Activated T-cell treated with anti-CD3 and anti-CD28 coated beads, Interleukin-2, amount 50 U/mL, for 4 hours (primary cell): ENCODE measurements at regions not wholly inside any gene's neighbourhood (a gene's known extent, or its start where the extent isn't known, plus 50 kb on each side); places are given as distances from the start of the nearest gene placed in this dataset.

Source experiments
- ATAC-seq, 2 donors: fragments of 200-7000 bp; cut with Tn5 transposase; one replicate each; pipeline ENCODE4 v1.10.0; 2021
- DNase-seq: peaks from one replicate; pipeline ENCODE4 v3.0.0-alpha.2; 2020
- H3K27me3 Mint-ChIP-seq: one replicate; pipeline ENCODE4 v1.8.0; 2021; ENCODE audit warnings: low read depth, mixed read lengths
- H3K36me3 Mint-ChIP-seq: one replicate; pipeline ENCODE4 v1.8.0; 2022; ENCODE audit warnings: mixed read lengths; ENCODE audit not compliant: insufficient read depth
- H3K4me1 Mint-ChIP-seq: one replicate; pipeline ENCODE4 v1.8.0; 2021; ENCODE audit warnings: low read depth, mixed read lengths
- H3K4me3 Mint-ChIP-seq: one replicate; pipeline ENCODE4 v1.8.0; 2021; ENCODE audit warnings: mild to moderate bottlenecking, moderate library complexity, mixed read lengths
- H3K9me3 Mint-ChIP-seq: one replicate; pipeline ENCODE4 v1.8.0; 2021; ENCODE audit warnings: mixed read lengths

DNA sequence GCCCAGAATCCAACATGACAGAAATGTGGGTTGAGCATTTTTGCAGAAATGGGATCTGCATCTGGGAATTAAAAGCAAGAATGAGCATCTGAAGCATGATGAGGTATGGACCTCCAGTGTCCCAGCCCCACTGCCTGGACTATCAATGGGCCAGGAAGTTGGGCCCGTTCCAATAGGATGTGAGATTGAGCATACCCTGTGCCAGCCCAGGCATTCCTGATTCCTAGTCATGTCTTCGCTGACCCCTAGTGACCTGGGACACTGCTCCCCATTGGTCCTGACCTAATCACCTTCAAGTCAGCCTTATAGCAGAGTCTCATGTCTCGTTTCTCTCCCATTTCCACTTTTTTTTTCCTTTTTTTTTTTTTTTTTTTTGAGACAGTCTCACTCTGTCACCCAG is 197.4 kb upstream of the IRX2 start:
- no peaks in the 10 kb centered on the region for H3K27me3 Mint-ChIP-seq
- ATAC-seq = no peak
- H3K4me3 Mint-ChIP-seq = no peak overlapping the region
- H3K4me1 Mint-ChIP-seq = no peaks in the 10 kb centered on the region
- H3K36me3 Mint-ChIP-seq = no peaks in the 10 kb centered on the region
- DNase-seq = no peak
- peaks cover 9% of the 10 kb centered on the region for H3K9me3 Mint-ChIP-seq

DNA sequence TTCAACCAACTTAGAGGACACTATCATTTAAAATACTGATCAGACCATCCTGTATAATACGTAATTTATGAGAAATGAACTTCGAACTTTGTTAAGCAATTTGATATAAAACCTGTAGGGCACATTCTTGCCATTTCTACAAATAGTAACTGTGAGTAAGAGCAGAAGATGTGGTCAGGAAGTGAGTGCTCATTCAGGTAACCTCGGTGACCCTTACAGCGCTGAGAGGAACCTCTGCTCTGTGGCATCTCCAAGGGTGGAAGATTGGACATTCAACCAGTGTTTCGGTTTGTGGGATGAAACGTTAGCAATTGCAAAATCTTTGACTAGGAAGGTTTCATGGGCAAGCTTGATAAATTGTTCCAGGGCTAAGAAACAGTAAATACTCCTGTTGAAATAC is 194.8 kb upstream of the IRX2 start:
- peaks cover 8% of the 10 kb centered on the region for H3K9me3 Mint-ChIP-seq

DNA sequence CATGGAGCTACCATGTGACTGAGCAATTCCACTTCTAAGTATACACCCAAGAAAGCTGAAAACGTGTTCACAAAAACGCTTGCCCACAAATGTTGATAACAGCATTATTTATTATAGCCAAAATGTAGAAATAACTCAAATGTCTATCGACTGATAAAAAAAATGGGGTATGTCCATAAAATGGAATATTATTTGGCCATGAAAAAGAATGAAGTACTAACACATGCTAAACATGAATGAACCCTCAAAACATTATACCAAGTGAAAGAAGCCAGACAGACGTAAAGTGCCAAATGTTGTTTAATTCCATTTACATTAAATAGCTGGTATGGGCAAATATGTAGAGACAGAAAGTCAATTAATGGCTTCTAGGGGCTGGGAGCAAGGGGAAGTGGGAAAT is 184.9 kb upstream of the IRX2 start:
- Mint-ChIP-seq H3K4me3 (no peak overlapping the region), H3K4me1 (no peaks in the 10 kb centered on the region), H3K27me3 (no peaks in the 10 kb centered on the region), H3K9me3 (peaks cover 18% of the 10 kb centered on the region), H3K36me3 (no peaks in the 10 kb centered on the region)
- ATAC-seq = no peak
- DNase-seq = no peak

More for the DNA sequence above, 194.8 kb upstream of the IRX2 start:
- Mint-ChIP-seq H3K27me3 (no peaks in the 10 kb centered on the region), H3K36me3 (no peaks in the 10 kb centered on the region), H3K4me1 (no peaks in the 10 kb centered on the region), H3K4me3 (no peak overlapping the region)
- DNase-seq (no peak), ATAC-seq (no peak)

DNA sequence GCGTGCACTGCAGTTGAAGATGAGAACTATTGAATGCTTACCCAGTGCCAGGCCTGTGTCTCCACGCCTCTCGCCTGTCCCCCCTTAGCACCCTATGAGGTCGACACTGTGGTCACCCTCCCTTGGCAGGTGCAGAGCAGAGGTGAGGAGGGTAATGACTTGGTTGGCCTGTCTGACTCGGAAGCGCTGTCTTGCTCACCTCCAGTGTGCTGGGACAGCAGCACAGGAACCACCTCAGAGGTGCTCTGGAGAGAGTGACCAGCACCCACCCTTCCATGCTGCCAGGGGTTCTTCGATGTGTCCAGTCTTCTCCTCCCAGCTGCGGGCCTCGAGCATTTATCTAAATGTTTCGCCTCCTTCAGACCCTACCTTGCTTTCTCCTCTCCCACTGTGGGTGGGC is 178.3 kb upstream of the IRX2 start:
- ATAC-seq (no peak), DNase-seq (no peak)
- H3K4me3 Mint-ChIP-seq = no peak overlapping the region

DNA sequence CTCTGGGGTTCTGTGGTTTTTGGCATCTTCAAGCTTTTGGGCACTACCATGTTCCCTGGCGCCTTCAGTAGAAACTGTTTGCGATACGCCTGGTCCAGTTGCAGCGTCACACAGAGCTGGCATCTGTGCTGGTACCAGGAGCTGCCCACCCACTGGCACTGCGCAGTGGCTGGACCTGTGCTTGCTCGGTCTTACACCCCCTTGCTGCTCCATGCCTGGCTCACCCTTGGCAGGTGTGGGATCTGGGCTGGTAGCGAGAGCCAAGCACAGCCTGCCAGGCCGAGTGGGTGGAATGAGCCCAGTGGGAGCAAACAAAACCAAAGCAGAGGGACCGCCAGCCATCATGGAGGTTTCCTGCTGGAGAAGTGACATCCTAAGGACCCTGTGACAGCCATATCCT is 170.2 kb upstream of the IRX2 start:
- H3K36me3 Mint-ChIP-seq = no peaks in the 10 kb centered on the region
- H3K27me3 Mint-ChIP-seq = no peaks in the 10 kb centered on the region
- no peaks in the 10 kb centered on the region for H3K4me1 Mint-ChIP-seq
- no peak overlapping the region for H3K4me3 Mint-ChIP-seq
- DNase-seq (no peak), ATAC-seq (no peak)
- H3K9me3 Mint-ChIP-seq = peaks cover 4% of the 10 kb centered on the region

More for the DNA sequence above, 178.3 kb upstream of the IRX2 start:
- H3K4me1 Mint-ChIP-seq = no peaks in the 10 kb centered on the region
- H3K27me3 Mint-ChIP-seq = no peaks in the 10 kb centered on the region
- peaks cover 6% of the 10 kb centered on the region for H3K9me3 Mint-ChIP-seq
- H3K36me3 Mint-ChIP-seq = no peaks in the 10 kb centered on the region

DNA sequence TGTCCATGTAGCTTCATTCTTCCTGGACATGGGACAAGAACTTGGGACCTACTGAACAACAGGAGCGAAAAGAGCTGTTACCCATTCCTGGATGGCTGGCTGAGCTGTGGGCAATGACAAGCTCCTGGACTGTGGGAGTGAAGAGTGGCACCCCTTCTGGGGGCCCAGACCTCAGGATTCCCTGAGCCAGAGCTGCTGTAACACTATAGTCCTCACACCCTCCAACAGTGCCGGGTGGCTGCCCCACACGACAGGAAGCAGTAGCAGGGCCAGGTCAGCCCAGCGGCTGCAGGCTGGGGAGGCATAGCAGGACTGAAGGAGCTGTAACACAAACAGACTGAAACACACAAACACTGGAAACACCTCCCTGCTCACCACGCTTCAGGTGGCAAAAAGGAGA is 169.7 kb upstream of the IRX2 start:
- Mint-ChIP-seq H3K36me3 (no peaks in the 10 kb centered on the region), H3K27me3 (no peaks in the 10 kb centered on the region), H3K4me1 (no peaks in the 10 kb centered on the region), H3K4me3 (no peak overlapping the region), H3K9me3 (peaks cover 4% of the 10 kb centered on the region)
- DNase-seq (no peak), ATAC-seq (no peak)

DNA sequence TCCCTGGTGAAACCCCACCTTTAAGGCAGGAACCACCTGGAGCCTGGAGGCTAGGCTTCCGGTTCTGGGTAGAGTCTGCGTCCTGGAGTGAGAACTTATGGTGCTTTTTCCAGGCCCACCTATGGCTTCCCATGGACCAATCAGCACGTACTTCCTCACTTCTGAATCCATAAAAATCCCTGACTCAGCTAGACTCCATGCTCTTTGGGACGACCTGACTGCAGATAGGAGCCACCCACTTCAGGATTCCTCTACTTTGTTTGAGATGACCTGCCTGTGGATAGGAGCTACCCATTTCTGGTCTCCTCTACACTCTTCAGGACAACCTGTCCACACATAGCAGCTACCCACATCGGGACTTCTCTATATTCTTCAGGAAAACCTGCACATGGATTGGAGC is 168.8 kb upstream of the IRX2 start:
- ATAC-seq = no peak
- DNase-seq = no peak
- Mint-ChIP-seq H3K27me3 (no peaks in the 10 kb centered on the region), H3K4me3 (no peak overlapping the region), H3K36me3 (no peaks in the 10 kb centered on the region), H3K9me3 (peaks cover 4% of the 10 kb centered on the region), H3K4me1 (no peaks in the 10 kb centered on the region)

DNA sequence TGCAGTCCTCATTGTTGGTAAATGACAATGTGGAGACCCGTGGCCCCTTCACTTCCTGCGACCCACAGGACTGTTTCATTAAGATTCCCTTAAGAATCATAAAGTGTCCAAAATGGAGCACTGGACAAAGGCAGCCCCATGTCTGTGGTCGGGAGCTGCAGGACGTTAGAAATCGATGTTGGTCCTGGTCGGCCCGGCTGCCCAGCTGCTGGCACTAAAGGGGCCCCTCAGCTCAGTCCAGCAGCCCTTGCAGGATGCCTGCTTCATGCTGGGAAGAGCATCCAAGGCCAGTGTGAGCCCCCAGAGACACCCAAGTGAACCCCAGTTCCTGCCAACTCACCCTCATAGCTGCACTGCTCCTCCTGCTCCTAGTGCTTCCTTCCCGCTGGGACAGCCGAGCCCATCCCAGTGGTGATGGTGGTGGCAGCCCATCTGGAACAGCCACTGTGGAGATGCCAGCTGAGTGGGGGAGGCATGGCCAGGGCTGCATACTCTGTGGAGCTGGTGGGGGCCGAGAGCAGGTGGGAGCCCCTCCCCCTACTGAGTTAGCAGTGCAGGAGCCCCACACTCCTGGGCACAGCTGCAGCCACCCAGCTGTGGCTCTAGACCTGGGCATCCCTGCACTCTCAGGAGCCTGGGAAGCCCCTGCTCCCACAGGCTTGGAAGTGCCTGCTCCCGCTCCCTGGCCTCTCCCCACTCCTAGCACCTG is 168.0 kb upstream of the IRX2 start:
- Mint-ChIP-seq H3K27me3 (no peaks in the 10 kb centered on the region), H3K4me1 (no peaks in the 10 kb centered on the region), H3K4me3 (no peak overlapping the region), H3K9me3 (peaks cover 6% of the 10 kb centered on the region), H3K36me3 (no peaks in the 10 kb centered on the region)
- ATAC-seq (no peak), DNase-seq (no peak)

DNA sequence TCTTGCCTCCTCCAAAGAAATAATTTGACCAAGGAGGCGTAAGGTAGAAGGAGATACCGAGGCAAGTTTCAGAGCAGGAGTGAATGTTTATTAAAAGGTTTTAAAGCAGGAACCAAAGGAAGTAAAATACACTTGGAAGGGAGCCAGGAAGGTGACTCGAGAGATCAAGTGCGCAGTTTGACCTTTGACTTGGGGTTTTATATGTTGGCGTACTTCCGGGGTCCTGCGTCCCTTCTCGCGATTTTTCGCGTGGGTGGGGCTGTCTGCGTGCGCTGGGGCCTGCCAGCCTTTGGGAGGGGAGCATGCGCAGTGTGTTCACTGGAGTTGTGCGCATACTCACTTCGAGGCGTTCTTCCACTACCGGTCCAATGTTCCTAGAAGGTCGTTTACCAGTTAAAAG is 166.0 kb upstream of the IRX2 start:
- no peak overlapping the region for H3K4me3 Mint-ChIP-seq
- no peak for DNase-seq
- H3K9me3 Mint-ChIP-seq = peaks cover 2% of the 10 kb centered on the region
- H3K4me1 Mint-ChIP-seq = no peaks in the 10 kb centered on the region
- H3K36me3 Mint-ChIP-seq = no peaks in the 10 kb centered on the region
- no peaks in the 10 kb centered on the region for H3K27me3 Mint-ChIP-seq
- no peak for ATAC-seq

DNA sequence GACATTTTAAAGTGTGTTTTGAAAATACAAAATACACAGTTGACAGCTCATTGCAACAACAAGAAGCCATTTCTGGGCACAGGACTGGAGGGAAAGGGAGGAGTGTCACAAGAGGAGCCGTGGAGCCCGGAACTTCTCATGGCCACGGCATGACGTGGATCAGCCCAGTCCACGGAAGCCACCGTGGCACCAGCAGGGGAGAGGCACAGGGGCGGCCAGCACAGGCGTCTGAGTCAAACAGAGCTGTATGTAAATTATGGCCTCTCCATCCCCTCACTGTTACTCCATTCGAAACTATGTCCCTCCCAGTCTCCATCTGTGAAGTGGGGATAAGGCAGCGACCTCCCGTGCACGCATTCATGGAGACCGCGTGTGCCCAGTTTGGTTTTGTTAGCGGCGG is 165.6 kb upstream of the IRX2 start:
- peaks cover 2% of the 10 kb centered on the region for H3K9me3 Mint-ChIP-seq
- no peak for DNase-seq
- no peak for ATAC-seq
- no peaks in the 10 kb centered on the region for H3K36me3 Mint-ChIP-seq
- H3K27me3 Mint-ChIP-seq = no peaks in the 10 kb centered on the region
- H3K4me1 Mint-ChIP-seq = no peaks in the 10 kb centered on the region
- no peak overlapping the region for H3K4me3 Mint-ChIP-seq

DNA sequence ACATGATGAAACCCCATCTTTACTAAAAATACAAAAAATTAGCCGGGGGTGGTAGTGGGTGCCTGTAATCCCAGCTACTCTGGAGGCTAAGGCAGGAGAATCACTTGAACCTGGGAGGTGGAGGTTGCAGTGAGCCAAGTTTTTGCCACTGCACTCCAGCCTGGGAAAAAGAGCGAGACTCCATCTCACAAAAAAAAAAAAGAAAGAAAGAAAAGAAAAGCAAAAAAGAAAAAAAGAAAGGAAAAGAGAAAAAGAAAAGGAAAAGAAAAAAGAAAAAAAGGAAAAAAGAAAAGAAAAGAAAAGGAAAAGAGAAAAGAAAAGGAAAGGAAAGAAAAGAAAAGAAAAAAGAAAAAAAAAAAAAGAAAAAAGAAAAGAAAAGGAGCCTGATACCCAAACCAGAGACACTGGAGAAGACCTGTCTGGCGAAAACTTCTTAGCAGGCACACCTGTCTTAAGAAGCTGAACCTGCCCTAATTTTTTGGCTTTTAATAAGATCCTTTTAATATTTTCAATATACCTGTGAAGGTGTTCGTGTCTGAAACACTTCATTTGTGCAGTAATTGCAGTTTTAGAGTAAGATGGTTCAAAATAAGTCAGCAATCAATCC is 164.7 kb upstream of the IRX2 start:
- no peak for DNase-seq
- ATAC-seq = no peak
- no peaks in the 10 kb centered on the region for H3K36me3 Mint-ChIP-seq
- H3K4me3 Mint-ChIP-seq = no peak overlapping the region
- no peaks in the 10 kb centered on the region for H3K4me1 Mint-ChIP-seq
- H3K9me3 Mint-ChIP-seq = peaks cover 2% of the 10 kb centered on the region
- no peaks in the 10 kb centered on the region for H3K27me3 Mint-ChIP-seq

DNA sequence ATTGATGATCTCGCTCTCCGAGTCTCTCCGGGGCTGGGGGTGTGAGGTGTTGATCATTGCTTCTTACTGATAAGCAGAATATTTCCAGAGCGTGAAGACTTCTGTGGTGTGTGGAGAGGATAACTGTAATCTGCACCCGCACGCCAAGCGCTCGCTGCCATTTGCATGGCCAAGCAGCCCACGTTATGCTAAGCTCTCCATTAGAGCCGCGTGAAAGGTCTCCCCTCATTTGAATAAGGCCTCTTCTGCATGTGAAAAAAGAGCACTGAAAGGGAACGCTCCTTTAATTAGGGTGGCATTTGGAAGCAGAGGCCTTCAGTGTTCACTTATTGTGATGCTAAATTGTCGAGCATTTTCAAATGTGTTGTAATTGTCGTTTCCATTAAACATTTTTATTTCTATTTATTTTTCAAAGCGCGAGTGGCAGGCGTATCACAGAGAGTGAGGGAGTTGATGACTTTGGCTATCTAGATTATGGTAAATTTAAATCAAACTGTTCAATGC is 163.6 kb upstream of the IRX2 start:
- no peak for ATAC-seq
- H3K9me3 Mint-ChIP-seq = peaks cover 2% of the 10 kb centered on the region
- no peaks in the 10 kb centered on the region for H3K4me1 Mint-ChIP-seq
- H3K4me3 Mint-ChIP-seq = no peak overlapping the region
- H3K36me3 Mint-ChIP-seq = no peaks in the 10 kb centered on the region
- no peak for DNase-seq
- H3K27me3 Mint-ChIP-seq = no peaks in the 10 kb centered on the region

DNA sequence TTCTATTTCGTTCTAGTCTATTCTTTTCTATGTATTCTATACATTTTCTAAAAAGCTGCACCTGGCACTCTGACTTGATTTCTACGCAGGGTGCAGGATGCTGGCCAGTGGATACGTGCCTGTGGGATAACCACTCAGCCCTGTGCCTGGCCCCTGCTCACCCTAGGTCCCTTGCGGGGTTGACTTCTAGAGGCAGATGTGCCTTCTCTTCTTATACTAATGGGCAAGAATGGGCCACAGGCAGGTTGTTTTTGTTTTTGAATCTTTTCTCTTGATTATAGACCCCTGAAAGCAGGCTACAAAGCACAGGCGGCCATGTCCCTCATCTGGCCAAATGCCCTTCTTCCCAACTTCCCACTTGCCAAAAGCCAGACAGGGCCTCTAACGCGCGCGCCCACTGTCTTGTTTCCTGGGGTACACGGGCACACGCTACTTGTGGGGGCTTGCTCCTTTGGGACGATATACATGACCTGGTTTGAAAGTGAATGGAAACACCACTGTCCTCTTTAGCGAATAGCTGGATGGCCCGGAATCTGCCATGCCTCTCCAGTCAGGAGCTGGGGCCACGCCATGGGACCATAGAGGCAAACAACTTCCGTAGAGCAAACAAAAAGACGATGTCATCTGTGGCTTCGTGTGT is 162.7 kb upstream of the IRX2 start:
- no peak for ATAC-seq
- no peaks in the 10 kb centered on the region for H3K27me3 Mint-ChIP-seq
- DNase-seq = no peak
- peaks cover 2% of the 10 kb centered on the region for H3K9me3 Mint-ChIP-seq
- no peaks in the 10 kb centered on the region for H3K4me1 Mint-ChIP-seq
- H3K36me3 Mint-ChIP-seq = no peaks in the 10 kb centered on the region
- no peak overlapping the region for H3K4me3 Mint-ChIP-seq

DNA sequence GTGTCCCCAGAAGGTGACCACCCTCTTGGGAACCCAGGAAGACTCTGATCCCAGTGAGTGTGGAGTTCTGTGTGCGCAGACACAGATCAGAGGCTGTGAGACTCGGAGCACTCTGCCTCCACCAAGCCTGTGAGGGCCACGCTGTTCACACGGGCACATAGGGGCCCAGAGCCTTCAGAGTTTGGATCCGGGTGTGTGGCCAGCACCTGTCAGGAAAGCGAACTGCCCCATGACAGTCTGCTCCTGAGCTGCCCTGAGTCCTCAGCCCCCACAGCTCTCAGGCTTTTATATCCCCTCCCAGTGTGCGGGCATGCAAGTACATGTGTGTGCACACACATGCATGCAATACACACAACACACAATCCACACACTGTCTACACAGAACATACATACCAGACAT is 161.8 kb upstream of the IRX2 start:
- H3K27me3 Mint-ChIP-seq = no peaks in the 10 kb centered on the region
- H3K4me1 Mint-ChIP-seq = no peaks in the 10 kb centered on the region
- H3K36me3 Mint-ChIP-seq = no peaks in the 10 kb centered on the region
- DNase-seq (no peak), ATAC-seq (no peak)
- no peak overlapping the region for H3K4me3 Mint-ChIP-seq
- H3K9me3 Mint-ChIP-seq = peaks cover 2% of the 10 kb centered on the region

DNA sequence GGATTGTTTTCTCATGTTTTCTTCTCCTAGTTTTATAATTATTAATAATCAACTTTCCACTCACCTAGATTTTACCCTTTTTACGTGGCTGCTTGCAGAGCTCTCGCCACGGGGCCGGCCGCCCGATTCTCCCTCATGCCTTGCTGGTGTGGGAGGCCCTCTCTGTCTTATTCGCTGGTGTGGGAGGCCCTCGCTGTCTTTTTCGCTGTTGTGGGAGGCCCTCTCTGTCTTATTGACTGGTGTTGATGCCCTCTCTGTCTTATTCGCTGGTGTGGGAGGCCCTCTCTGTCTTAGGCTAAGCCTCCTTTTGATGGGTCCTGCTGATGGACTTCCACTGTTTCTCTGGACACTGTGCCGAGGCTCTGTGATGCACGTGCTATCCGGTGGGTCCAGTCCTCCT is 161.3 kb upstream of the IRX2 start:
- Mint-ChIP-seq H3K36me3 (no peaks in the 10 kb centered on the region), H3K27me3 (no peaks in the 10 kb centered on the region)
- ATAC-seq = no peak

More for the DNA sequence above, 161.3 kb upstream of the IRX2 start:
- Mint-ChIP-seq H3K9me3 (peaks cover 2% of the 10 kb centered on the region), H3K4me1 (no peaks in the 10 kb centered on the region), H3K4me3 (no peak overlapping the region)
- DNase-seq = no peak
